IMR-90 (cell line): ENCODE measurements at regions not wholly inside any gene's neighbourhood (a gene's known extent, or its start where the extent isn't known, plus 50 kb on each side); places are given as distances from the start of the nearest gene placed in this dataset.

ENCODE experiments used
- ATAC-seq: fragments of 200-7000 bp; cut with Tn5 transposase; 2 replicates; pipeline ENCODE4 v1.9.1; 2020; ENCODE audit warnings: low read depth, mild to moderate bottlenecking, moderate library complexity
- BruUV-seq: library from RNA; stranded (reverse); fragments of 400-500 nt; replicated peaks from 2 replicates; lab custom pipeline; 2021; lab: Mats Ljungman, UMichigan
- CTCF ChIA-PET: fragments of 300-600 bp; formaldehyde crosslinking; extraction: SDS; loops from one replicate; lab custom pipeline; 2021; ENCODE audit warnings: antibody characterized with exemption; lab: Yijun Ruan, JAX
- POLR2A ChIA-PET: fragments of 300-600 bp; sonication (Branson Sonifier 250); formaldehyde crosslinking; loops from one replicate; lab custom pipeline; 2022; ENCODE audit warnings: antibody characterized with exemption; ENCODE audit not compliant: unreplicated experiment; lab: Charles Lee
- DNase-seq: peaks from one replicate; pipeline ENCODE4 v3.0.0; 2013
- H2AFZ ChIP-seq: replicated peaks from 2 replicates; pipeline ENCODE3; 2013; ENCODE audit warnings: low read length, mild to moderate bottlenecking; ENCODE audit not compliant: poor library complexity
- H2AK5ac ChIP-seq: 2 replicates; pipeline ENCODE4 v1.6.1; 2013; ENCODE audit warnings: low read depth, low read length, inconsistent platforms
- H2AK9ac ChIP-seq: replicated peaks from 2 replicates; pipeline ENCODE3; 2013; ENCODE audit warnings: mild to moderate bottlenecking, low read depth, low read length, moderate library complexity; ENCODE audit not compliant: poor library complexity
- H2BK120ac ChIP-seq: 2 replicates; pipeline ENCODE4 v1.6.1; 2013; ENCODE audit warnings: low read depth, low read length, inconsistent platforms
- H2BK15ac ChIP-seq: 3 replicates; pipeline ENCODE4 v1.6.1; 2013; ENCODE audit warnings: low read depth, low read length, inconsistent platforms
- H2BK20ac ChIP-seq: 2 replicates; pipeline ENCODE4 v1.6.1; 2013; ENCODE audit warnings: low read depth, mild to moderate bottlenecking, inconsistent platforms, low read length, moderate library complexity
- H2BK5ac ChIP-seq: 2 replicates; pipeline ENCODE4 v1.6.1; 2013; ENCODE audit warnings: mild to moderate bottlenecking, low read depth, low read length, inconsistent platforms; ENCODE audit not compliant: poor library complexity, severe bottlenecking
- H3K14ac ChIP-seq: replicated peaks from 2 replicates; pipeline ENCODE4 v1.6.1; 2013; ENCODE audit warnings: low read depth, low read length, inconsistent platforms
- H3K18ac ChIP-seq: 2 replicates; pipeline ENCODE4 v1.6.1; 2013; ENCODE audit warnings: low read depth, low read length, control low read depth
- H3K23ac ChIP-seq: 2 replicates; pipeline ENCODE4 v1.6.1; 2013; ENCODE audit warnings: low read depth, low read length, inconsistent platforms
- H3K27ac ChIP-seq: 2 replicates; pipeline ENCODE4 v1.5.1; 2013; ENCODE audit warnings: mild to moderate bottlenecking, control low read depth, low read length; ENCODE audit not compliant: insufficient read depth
- H3K27me3 ChIP-seq: 2 replicates; pipeline ENCODE4 v1.6.1; 2013; ENCODE audit warnings: low read length; ENCODE audit not compliant: control insufficient read depth, insufficient read depth
- H3K36me3 ChIP-seq: 2 replicates; pipeline ENCODE4 v1.6.1; 2013; ENCODE audit warnings: low read length, mixed read lengths; ENCODE audit not compliant: control insufficient read depth, insufficient read depth
- H3K4ac ChIP-seq: 2 replicates; pipeline ENCODE4 v1.6.1; 2013; ENCODE audit warnings: low read depth, low read length, inconsistent platforms
- H3K4me1 ChIP-seq: 2 replicates; pipeline ENCODE4 v1.6.1; 2013; ENCODE audit warnings: low read length, mixed read lengths; ENCODE audit not compliant: control insufficient read depth, insufficient read depth
- H3K4me2 ChIP-seq: 2 replicates; pipeline ENCODE4 v1.6.1; 2013; ENCODE audit warnings: low read depth, mild to moderate bottlenecking, control low read depth, low read length, moderate library complexity
- H3K4me3 ChIP-seq: 2 replicates; pipeline ENCODE4 v1.5.1; 2013; ENCODE audit warnings: low read depth, mild to moderate bottlenecking, control low read depth, low read length, moderate library complexity; ENCODE audit not compliant: insufficient read depth
- H3K56ac ChIP-seq: 2 replicates; pipeline ENCODE4 v1.6.1; 2013; ENCODE audit warnings: low read length, inconsistent platforms; ENCODE audit not compliant: insufficient read depth; ENCODE audit errors: extremely low read depth
- H3K79me1 ChIP-seq, 2 experiments: 2 replicates each; pipeline ENCODE4 v1.6.1; 2013; ENCODE audit warnings: low read length in 2 of 2, inconsistent platforms in 1 of 2, low read depth in 1 of 2
- H3K9ac ChIP-seq: 2 replicates; pipeline ENCODE4 v1.6.1; 2013; ENCODE audit warnings: low read depth, low read length, control low read depth
- H3K9me1 ChIP-seq: 2 replicates; pipeline ENCODE4 v1.6.1; 2013; ENCODE audit warnings: low read length, inconsistent platforms; ENCODE audit not compliant: insufficient read depth
- H3K9me3 ChIP-seq: 2 replicates; pipeline ENCODE4 v1.6.1; 2013; ENCODE audit warnings: low read length; ENCODE audit not compliant: control insufficient read depth, insufficient read depth
- H4K20me1 ChIP-seq: 2 replicates; pipeline ENCODE4 v1.6.1; 2013; ENCODE audit warnings: low read length, inconsistent platforms; ENCODE audit not compliant: insufficient read depth
- H4K5ac ChIP-seq: 2 replicates; pipeline ENCODE4 v1.6.1; 2013; ENCODE audit warnings: mild to moderate bottlenecking, low read depth, low read length, control low read depth
- H4K8ac ChIP-seq, 2 experiments: 2 replicates each; pipeline ENCODE4 v1.6.1; 2013; ENCODE audit warnings: low read depth in 2 of 2, low read length in 2 of 2, control low read depth in 1 of 2, inconsistent platforms in 1 of 2
- H4K91ac ChIP-seq: 2 replicates; pipeline ENCODE4 v1.6.1; 2013; ENCODE audit warnings: low read depth, low read length, inconsistent platforms; ENCODE audit not compliant: insufficient read depth
- BHLHE40 ChIP-seq: fragments of 150-350 bp; IDR thresholded peaks from 2 replicates; pipeline ENCODE4 v1.6.1; 2016; ENCODE audit warnings: mild to moderate bottlenecking, low read depth, low read length
- CEBPB ChIP-seq: IDR thresholded peaks from 2 replicates; pipeline ENCODE4 v1.6.1; 2012; ENCODE audit warnings: low read depth, low read length, improper control_type of control experiment
- CHD1 ChIP-seq: IDR thresholded peaks from 2 replicates; pipeline ENCODE4 v1.6.1; 2012; ENCODE audit warnings: low read depth, low read length, improper control_type of control experiment
- FOS ChIP-seq: fragments of 150-350 bp; IDR thresholded peaks from 2 replicates; pipeline ENCODE4 v1.6.1; 2016; ENCODE audit warnings: low read depth, low read length
- MAFK ChIP-seq: IDR thresholded peaks from 2 replicates; pipeline ENCODE4 v1.6.1; 2012; ENCODE audit warnings: low read depth, low read length, improper control_type of control experiment
- MAZ ChIP-seq: IDR thresholded peaks from 2 replicates; pipeline ENCODE4 v1.6.1; 2012; ENCODE audit warnings: low read depth, mild to moderate bottlenecking, low read length, improper control_type of control experiment, moderate library complexity, borderline replicate concordance
- MXI1 ChIP-seq: IDR thresholded peaks from 2 replicates; pipeline ENCODE4 v1.6.1; 2012; ENCODE audit warnings: low read depth, mild to moderate bottlenecking, low read length, moderate library complexity, borderline replicate concordance
- NFE2L2 ChIP-seq: fragments of 150-350 bp; IDR thresholded peaks from 2 replicates; pipeline ENCODE4 v1.6.1; 2016; ENCODE audit warnings: low read depth, mild to moderate bottlenecking, low read length
- POLR2A ChIP-seq: IDR thresholded peaks from 2 replicates; pipeline ENCODE4 v1.6.1; 2012; ENCODE audit warnings: mild to moderate bottlenecking, low read depth, low read length
- RAD21 ChIP-seq: IDR thresholded peaks from 2 replicates; pipeline ENCODE4 v1.6.1; 2012; ENCODE audit warnings: low read length, improper control_type of control experiment
- RCOR1 ChIP-seq: IDR thresholded peaks from 2 replicates; pipeline ENCODE4 v1.6.1; 2012; ENCODE audit warnings: mild to moderate bottlenecking, low read length, improper control_type of control experiment; ENCODE audit not compliant: insufficient replicate concordance
- RFX5 ChIP-seq: IDR thresholded peaks from 2 replicates; pipeline ENCODE4 v1.8.0; 2012; ENCODE audit warnings: low read depth, mild to moderate bottlenecking, low read length, moderate library complexity
- SMC3 ChIP-seq: fragments of 150-350 bp; IDR thresholded peaks from 2 replicates; pipeline ENCODE4 v1.6.1; 2016; ENCODE audit warnings: low read depth, mild to moderate bottlenecking, antibody characterized with exemption, low read length, moderate library complexity
- USF2 ChIP-seq: fragments of 150-350 bp; IDR thresholded peaks from 2 replicates; pipeline ENCODE4 v1.6.1; 2017; ENCODE audit warnings: mild to moderate bottlenecking, antibody characterized with exemption, low read length, low read depth
- WGBS, 2 experiments: methylation state at CpG; one replicate each; pipeline versions ENCODE4 v1.1.5 to v1.1.7; 2013; ENCODE audit warnings: missing lambda C conversion rate in 2 of 2; ENCODE audit not compliant: insufficient read length in 1 of 2; ENCODE audit errors: extremely low coverage in 2 of 2; 5-methylcytosine and 5-hydroxymethylcytosine counted together
- dilution Hi-C: fragments of 300-500 bp; cut with HindIII; formaldehyde crosslinking; loops from one replicate; pipeline ENCODE4 v1.14.3; 2018; ENCODE audit warnings: low sequenced_read_pairs; ENCODE audit not compliant: unreplicated experiment
- in situ Hi-C: fragments of 300-500 bp; cut with MboI; formaldehyde crosslinking; loops from 3 replicates; pipeline ENCODE4 v1.14.3; 2019; ENCODE audit warnings: low sequenced_read_pairs, inconsistent platforms, mixed read lengths
- intact Hi-C: fragments of 100-400 bp; cut with micrococcal nuclease; formaldehyde crosslinking; loops from 2 replicates; pipeline ENCODE4 v1.10.0; 2022
- TF ChIP-seq, protein P1 (sequence below): fragments of 150-350 bp; IDR thresholded peaks from 2 replicates; pipeline ENCODE4 v1.6.1; 2016; ENCODE audit warnings: low read depth, mild to moderate bottlenecking, low read length, moderate library complexity, borderline replicate concordance
- TF ChIP-seq, protein P2 (sequence below): conservative IDR thresholded peaks from 2 replicates; pipeline ENCODE4 v1.5.1; 2012; ENCODE audit warnings: mild to moderate bottlenecking, low read depth, low read length, improper control_type of control experiment

DNA sequence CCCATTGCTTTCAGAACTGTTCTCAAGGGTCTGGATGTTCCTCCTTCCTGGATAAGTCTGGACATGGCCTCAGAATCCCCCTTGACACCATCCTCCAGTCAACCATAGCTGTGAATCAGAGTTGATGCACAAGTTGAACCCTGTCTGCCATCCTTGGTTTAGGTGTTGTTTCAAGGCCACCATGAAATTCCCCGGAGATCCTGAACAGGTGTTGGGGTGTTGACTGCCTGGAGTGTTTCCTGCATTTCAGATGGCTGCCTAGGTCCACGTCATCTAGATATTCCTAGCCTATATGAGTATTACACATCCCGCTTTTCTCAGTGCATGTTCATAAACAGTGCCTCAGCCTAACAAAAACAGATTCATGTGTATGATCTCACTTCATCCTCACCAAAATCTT lies 86.7 kb upstream of the PWP1 start:
- CTCF ChIA-PET: interaction anchor here (1.2 kb wide), 1 partner anchor 468 kb away, joined by 4 read pairs; no protein-coding TSS in a partner anchor

More for the DNA sequence above, 86.7 kb upstream of the PWP1 start:
- Histone ChIP-seq H3K79me1 (no peaks in the 10 kb centered on the region), H3K23ac (no peak overlapping the region), H3K9ac (no peak overlapping the region), H2BK15ac (no peak overlapping the region), H2AK5ac (no peak overlapping the region), H2BK5ac (no peak overlapping the region), H3K9me3 (no peaks in the 10 kb centered on the region), H3K4me3 (no peak overlapping the region), H3K27me3 (no peaks in the 10 kb centered on the region), H3K36me3 (no peaks in the 10 kb centered on the region), H3K56ac (no peak overlapping the region), H2AK9ac (no peak overlapping the region), H4K5ac (no peak overlapping the region), H2BK20ac (no peak overlapping the region), H2AFZ (no peak overlapping the region), H4K20me1 (no peaks in the 10 kb centered on the region), H2BK120ac (no peak overlapping the region), H3K4ac (no peak overlapping the region), H4K8ac (no peak overlapping the region), H4K91ac (no peak overlapping the region), H3K27ac (no peak overlapping the region), H3K4me2 (no peak overlapping the region), H3K4me1 (no peaks in the 10 kb centered on the region; the same call in 1 of the 2 replicates), H3K18ac (no peak overlapping the region), H3K9me1 (no peaks in the 10 kb centered on the region), H3K14ac (no peak overlapping the region)
- dilution Hi-C loops: no loop called here
- POLR2A ChIA-PET: no interaction called here
- no CpG with 5 or more reads among the region's 3 CpGs for WGBS, 2 experiments
- in situ Hi-C loops: no loop called here
- no TSS peak for BruUV-seq
- TF ChIP-seq RFX5 (no peak), FOS (no peak), CHD1 (no peak), MAZ (no peak), POLR2A (no peak), MXI1 (no peak), RAD21 (no peak), CEBPB (no peak), SMC3 (no peak), USF2 (no peak), BHLHE40 (no peak), MAFK (no peak), RCOR1 (no peak), NFE2L2 (no peak)
- TF ChIP-seq, protein P1, sequence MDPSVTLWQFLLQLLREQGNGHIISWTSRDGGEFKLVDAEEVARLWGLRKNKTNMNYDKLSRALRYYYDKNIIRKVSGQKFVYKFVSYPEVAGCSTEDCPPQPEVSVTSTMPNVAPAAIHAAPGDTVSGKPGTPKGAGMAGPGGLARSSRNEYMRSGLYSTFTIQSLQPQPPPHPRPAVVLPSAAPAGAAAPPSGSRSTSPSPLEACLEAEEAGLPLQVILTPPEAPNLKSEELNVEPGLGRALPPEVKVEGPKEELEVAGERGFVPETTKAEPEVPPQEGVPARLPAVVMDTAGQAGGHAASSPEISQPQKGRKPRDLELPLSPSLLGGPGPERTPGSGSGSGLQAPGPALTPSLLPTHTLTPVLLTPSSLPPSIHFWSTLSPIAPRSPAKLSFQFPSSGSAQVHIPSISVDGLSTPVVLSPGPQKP: no peak
- TF ChIP-seq, protein P2, sequence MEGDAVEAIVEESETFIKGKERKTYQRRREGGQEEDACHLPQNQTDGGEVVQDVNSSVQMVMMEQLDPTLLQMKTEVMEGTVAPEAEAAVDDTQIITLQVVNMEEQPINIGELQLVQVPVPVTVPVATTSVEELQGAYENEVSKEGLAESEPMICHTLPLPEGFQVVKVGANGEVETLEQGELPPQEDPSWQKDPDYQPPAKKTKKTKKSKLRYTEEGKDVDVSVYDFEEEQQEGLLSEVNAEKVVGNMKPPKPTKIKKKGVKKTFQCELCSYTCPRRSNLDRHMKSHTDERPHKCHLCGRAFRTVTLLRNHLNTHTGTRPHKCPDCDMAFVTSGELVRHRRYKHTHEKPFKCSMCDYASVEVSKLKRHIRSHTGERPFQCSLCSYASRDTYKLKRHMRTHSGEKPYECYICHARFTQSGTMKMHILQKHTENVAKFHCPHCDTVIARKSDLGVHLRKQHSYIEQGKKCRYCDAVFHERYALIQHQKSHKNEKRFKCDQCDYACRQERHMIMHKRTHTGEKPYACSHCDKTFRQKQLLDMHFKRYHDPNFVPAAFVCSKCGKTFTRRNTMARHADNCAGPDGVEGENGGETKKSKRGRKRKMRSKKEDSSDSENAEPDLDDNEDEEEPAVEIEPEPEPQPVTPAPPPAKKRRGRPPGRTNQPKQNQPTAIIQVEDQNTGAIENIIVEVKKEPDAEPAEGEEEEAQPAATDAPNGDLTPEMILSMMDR: no peak
- DNase-seq (no peak), ATAC-seq (no peak)
- intact Hi-C loops: no loop called here
